HG02973 (cell line): ENCODE measurements at regions not wholly inside any gene's neighbourhood (a gene's known extent, or its start where the extent isn't known, plus 50 kb on each side); places are given as distances from the start of the nearest gene placed in this dataset.
"Not testable (repeated sequence)": the region's sequence is repeated elsewhere in the genome, so short reads cannot be mapped to it uniquely, and the experiment has no call there.

Experiments
- ATAC-seq: cut with Tn5 transposase; IDR thresholded peaks from one replicate; pipeline ENCODE4 v1.9.1; 2021; ENCODE audit warnings: moderate library complexity; ENCODE audit not compliant: unreplicated experiment

DNA sequence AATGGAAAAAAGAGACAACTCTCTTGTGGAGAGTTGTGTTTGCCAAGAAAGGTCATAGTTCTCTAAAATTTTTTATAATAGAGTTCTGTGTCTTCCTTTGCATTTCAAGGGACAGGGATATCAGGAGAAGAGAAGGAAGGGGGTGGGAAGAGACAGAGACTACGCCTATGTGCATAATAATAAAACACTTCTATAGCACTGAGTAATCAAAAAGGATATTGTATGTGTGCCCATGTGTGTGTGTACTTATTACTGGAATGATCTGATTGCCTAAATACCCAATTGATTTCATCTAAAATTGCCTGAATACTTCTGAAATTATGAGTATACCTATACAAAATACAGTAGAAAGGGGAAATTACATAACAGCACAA is 803.7 kb upstream of the ACVR2A start:
- ATAC-seq = no peak

DNA sequence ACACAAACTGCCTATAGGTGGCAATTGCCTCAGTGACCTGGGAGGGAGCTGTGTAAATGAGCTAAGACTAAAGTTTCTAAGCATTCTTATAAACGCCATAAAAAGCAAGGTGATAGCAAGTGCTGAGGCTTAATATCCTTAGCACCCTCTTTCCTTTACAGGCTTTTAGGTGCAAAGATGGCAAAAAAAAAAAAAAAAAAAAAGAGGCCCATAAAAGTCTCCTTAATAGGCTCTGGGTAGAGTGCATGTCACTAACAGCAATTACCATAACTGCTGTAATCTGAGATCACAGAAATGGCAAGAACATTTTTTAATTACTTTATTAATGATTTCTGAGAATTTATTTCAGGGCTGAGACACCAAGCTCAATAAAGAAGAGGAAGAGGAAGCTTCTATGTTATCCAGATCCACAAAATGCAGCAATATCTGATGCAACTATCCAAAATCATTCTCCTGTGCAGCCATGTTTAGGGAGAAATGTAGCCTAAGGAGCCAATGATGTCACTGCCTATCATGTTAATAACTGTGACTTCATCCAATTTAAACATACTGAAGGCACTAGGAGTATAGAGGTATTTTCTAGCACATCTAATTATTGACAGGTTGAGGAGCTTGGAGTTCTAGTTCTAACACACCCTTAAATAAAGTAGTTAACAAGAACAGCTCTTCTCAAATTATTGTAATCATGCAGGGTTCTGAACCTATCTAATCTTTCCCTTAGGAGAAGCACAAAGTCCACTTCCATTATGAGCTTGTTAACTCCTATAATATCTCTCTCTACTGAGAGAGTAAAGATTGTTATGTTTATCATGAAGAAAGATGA is 804.3 kb upstream of the ACVR2A start:
- ATAC-seq = no peak

DNA sequence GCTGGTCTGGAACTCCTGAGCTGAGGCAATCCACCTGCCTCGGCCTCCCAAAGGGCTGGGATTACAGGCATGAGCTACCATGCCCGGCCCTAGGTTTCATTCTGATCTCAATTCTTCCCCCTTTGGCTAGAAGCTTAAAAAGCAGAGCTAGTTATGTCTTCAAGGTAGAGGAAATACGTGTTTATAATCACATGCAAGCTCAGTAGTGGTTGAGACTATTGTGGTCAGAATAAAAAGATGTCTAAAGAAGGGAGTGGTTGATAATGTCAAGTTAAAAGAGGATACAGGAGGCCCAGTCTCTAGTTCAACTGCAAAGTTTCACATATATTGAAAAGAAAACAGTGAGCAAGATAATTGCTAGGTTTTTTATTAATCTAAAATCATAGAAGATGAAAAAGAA is 807.8 kb upstream of the ACVR2A start:
- ATAC-seq = no peak

DNA sequence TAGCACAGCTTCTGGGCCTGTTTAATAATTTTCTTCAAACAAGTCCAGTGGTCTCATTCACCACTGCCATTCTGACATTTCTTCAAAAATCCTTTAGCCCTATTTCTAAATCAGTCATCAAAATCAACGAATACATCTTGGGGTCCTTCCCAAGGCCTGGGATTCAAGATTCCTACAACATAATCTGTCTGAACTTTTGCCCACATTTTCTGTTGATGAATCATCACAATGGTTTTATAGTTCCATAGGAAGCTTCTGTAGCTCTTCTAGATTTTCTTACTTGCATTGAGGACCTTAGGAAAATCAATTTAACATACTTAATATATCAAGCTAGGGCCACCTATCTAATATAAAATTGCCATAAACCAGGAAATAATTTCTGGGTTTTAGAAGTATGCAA is 811.8 kb upstream of the ACVR2A start:
- no peak for ATAC-seq

DNA sequence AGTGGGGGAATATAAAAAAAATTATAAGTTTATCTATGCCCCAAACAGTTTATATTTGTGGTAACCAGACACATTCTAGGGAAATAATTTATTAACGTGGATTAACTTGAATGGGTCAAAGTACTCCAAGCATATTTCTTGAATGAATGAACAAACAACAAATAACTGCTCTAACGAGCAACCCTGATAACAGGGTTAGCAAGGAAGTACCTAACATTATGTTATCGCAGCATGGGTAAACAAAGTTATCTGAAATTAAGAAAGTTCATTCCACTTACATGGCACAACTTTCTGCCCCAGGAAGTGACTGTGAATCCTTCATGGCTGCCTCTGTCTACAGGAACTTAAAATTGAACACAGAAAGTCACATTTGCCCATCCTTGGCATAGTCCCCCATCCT is 812.9 kb upstream of the ACVR2A start:
- no peak for ATAC-seq

DNA sequence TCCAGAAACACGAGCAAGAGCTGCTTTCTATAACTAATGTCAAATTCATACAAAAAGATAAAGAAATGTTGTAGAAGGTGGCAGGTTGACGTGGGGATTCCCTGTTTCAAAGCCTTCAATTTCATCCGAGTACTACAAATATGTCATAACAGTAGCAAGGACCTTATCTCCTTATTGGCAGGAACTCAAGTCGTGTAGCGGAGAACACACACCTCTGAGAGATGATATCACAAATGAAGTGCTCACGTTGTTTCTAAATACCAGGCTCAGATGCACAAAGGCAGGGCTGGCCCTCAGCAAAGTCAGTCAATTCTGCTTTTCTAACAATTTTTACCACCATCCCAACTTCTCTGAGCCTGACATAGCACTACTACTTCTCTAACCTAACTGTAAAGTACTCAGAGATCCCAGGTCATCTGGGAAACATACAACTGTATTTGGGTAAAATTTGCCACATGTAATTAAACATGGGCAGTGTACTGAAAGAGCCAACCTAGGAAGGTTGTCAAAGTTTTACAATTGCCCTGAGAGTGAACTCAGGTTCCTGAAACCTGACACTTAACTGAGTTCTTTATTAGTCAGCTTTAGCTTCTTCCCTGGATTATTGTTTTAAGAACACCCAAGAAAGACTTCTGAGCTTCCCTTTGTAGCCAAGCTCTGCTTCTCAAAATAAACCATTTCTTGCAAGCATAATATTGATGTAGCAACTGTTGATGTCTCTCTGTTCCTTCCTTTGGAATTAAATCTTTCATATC is 813.7 kb upstream of the ACVR2A start:
- ATAC-seq = no peak

DNA sequence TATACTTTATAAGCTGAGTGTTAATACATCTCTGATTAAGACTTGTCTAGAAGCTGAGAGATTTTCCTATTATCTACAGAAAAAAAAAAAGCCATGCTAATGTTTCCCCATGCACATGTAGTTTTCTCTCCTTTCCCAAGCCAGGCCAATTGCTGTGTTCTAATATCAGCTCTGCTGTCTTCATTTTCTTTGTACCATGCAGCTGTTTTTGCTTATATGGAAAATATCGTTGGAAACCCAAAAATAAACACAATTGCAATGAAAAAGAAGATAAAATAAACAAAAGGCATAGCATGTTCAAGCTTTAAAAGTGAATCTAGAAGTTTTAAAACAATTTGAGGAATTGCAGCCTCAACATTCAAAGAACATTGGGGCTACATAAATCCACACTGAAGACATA is 817.4 kb upstream of the ACVR2A start:
- ATAC-seq = no peak

DNA sequence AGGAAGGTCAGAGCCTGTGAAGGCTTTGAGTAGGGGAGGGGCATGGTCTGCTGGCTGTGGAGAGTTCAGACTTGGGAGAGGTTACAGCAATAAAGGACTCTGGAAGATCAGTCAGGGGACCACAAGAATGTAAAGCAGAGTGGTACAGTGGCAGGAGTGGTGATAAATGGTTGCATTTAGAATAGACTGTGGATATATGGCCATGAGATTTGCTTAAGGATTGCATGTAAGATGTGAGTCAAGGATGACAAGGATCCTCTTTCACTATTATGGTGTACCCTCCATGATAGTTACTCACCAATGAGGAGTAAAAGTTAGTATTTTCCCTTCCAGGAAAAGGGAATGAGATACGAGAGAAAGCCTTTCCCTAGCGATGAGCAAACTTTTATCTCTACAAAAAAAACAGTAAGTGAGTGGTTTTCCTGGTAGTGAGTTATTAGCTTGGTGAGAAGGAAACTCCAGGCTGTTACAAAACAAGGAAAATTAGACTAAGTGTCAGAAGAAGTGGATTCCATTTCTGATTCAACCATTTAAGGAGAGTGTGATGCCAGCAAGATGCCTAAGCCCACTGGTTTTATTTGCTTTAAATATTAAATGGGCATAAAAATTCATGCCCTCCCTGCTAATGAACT is 818.0 kb upstream of the ACVR2A start:
- ATAC-seq = no peak

DNA sequence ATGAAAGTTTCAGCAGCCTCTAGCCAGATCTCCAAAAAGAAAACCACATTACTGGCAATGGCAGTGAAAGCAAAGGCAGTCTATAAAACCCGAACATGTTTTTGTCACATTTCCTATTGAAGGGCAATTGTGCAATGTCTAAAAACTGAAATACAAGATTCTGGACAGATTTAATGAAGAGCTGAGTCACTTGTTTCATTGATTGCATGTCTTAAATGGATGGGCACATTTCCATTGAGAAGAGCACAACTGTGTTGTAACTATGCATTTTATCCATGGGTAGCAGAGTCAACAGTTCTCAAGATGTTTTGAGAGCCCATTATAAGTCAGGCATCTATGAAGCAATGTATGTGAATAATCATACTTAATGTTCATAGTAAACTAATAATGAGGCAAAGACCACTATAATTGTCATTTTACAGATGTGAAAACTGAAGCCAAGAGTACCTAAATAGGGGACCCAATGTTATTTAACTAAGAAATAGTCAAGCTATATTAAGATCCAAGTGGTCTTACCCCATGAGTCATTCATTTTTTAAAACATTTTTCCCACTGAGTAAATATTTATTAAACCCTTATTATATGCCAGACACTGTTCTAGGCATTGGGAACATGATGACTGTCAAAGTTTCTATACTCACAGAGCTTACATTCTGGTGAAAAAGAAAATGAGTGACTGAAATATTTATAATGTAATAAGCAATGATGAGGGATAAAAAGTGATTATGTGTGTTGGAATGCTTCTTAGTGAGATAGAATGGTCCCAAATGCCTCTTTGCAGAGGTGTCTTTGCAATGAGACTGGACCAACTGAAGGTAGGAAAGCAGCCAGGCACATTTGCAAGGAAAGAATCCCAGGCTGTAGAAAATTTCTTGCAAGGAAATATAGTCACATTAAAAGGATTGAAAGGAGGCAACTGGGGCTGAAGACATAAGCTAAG is 818.9 kb upstream of the ACVR2A start:
- no peak for ATAC-seq

DNA sequence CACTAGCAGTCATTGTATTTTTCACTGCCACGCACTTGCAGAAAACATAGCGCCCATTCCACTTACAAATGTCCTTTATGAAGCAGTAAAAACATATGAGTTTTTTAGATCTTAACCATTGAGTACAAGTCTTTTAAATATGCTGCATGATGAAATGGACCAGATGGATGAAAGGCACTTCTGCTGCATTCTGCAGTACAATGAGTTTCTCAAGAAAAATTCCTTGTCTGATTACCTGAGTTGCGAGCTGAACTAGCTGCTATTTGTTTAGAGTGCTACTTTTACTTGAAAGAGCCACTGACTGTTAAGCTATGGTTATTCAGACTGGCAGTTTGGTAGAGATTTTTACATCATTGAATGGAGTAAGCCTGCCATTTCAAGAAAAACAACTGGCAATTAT is 825.5 kb upstream of the ACVR2A start:
- no peak for ATAC-seq

DNA sequence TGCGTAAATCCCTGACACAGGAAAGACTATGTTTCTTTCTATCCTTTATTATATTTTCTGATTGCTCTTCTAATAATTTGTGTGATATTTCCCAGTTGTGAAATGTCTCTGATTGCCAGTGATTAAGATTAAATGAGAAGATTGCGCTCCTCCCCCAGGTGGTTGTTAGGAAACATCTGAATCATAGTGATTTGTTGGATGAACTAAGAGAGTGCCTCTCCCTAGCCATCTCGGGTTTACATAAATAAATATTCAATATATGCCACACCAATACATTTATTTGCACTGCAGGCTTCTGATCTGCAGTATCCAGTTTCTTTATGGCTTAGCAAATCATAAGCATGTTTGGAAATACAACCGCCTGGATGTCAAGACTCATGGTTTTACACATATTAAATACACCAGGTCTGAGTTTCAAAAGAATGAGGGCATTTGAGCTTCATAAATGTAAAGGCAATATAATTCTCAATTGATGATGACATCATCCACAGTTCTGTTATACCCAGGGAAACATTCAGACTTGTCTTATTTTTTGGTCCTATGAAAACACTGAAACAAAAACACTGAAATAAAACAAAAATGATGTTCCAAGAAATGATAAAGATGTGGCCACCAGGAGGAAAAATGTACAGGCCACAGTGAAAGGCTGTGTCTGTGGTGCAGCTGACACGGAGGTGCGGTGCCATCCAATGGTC is 826.7 kb upstream of the ACVR2A start:
- no peak for ATAC-seq

DNA sequence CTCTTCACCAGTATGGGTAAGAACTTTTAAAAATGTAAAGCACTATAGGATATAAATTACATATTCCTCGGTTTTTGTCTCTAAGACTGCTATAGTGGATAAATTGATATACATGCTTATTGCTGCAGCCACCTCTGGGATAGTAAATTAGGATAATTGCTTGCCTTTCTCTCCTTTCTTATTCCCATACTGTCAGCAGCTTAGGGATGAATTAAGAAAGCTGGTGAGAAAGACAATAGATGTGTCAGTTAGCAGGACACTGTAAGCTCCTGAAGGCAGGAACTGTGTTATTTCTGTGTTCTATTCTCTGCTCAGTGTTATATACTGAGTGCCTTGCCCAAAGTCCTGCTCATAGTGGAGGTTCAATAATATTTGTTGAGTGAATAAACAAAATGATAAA is 828.6 kb upstream of the ACVR2A start:
- ATAC-seq = no peak

DNA sequence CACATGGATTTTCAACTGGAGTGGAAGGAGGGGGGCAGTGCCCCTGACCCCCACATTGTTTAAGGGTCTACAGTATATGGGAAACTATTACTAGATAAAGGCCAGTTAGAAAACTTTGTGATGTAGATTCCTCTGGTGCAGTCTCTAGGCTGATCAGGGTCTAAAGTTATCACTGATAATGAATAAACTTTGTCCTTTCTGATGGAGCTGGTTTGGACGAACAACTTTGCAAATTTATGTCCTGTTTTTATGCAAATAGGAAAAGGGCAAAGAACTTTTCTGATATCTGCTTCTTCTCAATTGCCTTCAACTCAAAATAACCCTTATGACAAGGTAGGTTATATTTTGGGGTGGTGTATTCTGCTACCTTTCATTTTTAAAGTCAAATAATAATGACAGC is 829.2 kb upstream of the ACVR2A start:
- no peak for ATAC-seq

DNA sequence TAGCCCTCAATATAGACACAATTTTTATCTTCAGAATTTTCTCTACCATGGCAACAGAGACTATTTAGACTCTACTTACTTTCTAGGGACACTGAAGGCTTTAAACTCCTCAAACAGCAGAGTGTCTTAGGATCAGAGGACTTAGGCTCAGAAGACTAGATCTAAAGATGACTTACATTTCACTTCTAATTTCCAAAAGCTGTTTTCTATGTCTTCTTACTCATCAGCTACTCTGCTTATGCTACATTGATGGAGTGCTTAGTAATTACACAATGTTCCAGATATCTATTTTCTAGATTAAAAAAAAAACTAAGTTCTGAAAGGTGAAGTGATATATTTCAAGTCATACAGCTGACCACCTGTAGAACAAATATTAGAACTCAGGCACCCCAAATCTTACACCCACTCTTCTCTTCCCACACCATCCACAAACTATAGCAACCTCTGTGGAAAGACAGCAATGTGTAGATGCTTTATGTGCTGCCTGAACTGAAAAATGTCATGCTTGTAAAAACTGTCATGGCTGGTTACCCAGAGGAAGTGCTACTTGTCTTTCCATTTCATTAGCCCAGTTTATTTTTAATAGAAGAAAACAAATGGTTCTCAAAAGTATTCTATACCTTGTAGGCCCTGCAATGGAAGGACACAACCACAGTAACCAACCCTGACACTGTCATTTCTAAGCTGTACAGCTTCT is 831.0 kb upstream of the ACVR2A start:
- ATAC-seq = no peak

DNA sequence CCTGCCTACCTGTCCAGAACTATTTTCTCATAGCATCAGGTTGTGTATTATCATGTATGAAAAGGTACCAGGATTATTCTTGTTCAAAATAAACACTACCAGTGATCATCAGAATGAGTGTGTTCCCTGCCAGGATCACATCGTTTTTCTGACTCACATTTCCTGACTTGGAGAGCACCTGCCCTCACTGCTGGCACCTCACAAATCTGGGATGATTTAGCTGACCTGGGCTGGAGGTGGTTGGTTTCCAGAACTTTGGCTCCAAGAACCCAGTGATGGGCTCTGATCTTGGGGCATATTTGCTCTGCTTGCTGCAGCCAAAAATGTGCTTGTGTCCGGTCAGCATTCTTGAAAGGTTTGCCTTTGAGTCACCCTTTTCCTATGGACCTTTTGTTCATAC is 836.3 kb upstream of the ACVR2A start:
- ATAC-seq = no peak

DNA sequence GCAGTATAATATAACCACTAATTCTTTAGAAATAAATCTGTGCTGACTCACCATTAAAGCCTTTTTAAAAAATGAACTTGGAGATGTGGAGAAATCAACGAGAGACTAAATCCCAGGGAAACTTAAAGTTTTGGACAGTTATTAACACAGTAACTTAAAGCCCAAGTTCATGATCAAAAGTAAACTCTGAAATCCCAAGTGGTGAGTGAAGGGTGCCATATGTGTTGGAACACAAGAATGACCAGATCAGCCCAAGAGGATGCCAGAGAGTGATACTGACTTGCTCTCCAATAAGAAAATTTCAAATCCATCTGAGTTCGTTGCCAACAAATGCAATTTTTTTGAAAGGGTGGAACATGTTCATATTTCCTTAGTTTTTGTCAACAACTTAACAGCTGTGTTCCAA is 838.1 kb upstream of the ACVR2A start:
- ATAC-seq = no peak

DNA sequence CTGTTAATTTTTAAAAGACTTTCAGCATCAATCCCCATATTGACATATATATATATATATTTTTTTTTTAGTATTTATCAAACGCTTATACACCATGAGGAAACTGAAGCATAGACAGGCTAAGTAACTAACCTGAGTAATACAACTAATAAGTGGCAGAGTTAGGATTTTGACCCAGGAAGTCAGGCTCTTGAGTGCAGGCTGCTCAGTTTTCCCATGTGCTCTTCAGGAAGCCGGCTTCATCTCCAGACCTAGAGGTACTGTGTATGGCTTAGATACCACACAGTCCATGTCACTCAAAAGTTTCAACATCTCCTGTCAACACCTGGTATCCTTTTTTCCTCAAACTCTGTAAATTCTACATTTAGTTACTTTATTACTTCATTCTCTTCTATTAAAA is 841.7 kb upstream of the ACVR2A start:
- no peak for ATAC-seq

DNA sequence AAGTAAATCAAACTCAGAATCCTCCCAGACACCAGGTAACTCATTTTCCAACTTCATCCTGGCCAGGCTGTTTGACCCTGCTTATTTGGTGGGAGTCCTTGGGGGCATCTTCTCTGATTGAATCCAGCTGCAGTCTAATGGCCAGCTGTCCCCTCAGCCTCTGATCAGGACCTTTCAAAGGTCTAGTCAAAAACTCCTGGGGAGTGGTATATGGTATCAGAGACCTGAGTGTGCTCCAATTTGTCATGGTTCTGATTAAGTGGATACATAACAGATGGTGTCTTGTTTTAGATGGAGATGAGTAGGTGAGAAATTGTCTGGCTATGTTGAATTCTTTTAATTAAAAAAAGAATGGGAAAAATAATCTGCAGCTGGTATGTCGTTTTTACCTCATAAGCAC is 842.6 kb upstream of the ACVR2A start:
- ATAC-seq = no peak

DNA sequence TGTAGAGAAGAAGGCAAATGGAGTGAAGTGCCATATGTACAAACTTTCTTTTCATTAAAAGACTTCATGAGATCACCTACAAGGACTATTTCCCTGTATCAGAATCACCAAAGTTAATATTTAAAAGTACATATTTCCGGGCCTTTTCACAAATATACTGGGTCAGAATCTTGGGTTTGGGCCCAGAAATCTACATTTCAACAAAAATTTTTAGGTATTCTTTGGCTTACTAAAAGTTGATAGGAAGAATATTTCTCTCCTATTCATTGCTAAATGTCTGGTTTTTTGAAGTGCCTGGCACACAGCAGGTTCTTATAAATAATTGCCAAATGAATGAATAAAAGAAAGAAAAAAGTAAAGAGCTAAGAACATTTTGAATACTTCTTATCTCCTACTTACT is 843.8 kb upstream of the ACVR2A start:
- no peak for ATAC-seq

DNA sequence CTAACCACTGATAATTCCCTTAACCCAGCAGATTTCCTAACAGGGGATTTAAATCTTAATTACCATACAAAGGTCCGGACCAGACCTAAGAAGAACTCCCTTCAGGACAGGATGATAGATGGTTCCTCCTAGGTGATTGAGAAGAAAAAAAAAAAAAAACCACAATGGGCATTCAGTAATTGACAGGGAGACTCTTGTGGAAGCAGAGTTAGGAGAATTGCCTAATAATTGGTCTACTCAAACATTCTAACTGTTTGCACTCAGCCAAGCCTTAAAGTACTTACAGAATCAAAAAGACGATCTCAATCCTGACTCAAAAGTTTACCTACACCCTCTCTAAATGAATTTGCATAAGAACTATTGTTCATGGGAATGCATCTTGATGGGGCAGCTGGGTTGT is 844.7 kb upstream of the ACVR2A start:
- not testable (repeated sequence) for ATAC-seq
